ENCODE measurements at regions not wholly inside any gene's neighbourhood (a gene's known extent, or its start where the extent isn't known, plus 50 kb on each side); places are given as distances from the start of the nearest gene placed in this dataset.

GRCh38 chr4:153113061-153113837 lies 91.0 kb upstream of the TRIM2 start:
- TF ChIP-seq CTCF (IDR thresholded peaks at IDR 0.05) (no peak), CHD2 (IDR thresholded peaks at IDR 0.05; ENCODE audit: low read length, partially characterized antibody) (no peak), HOXA7 (CRISPR knock-in tag; IDR thresholded peaks at IDR 0.05) (no peak), EP300 (IDR thresholded peaks at IDR 0.05) (no peak), MAX (IDR thresholded peaks at IDR 0.05) (no peak), JUNB (IDR thresholded peaks at IDR 0.05) (no peak), RFX5 (IDR thresholded peaks at IDR 0.05) (no peak), REST (IDR thresholded peaks at IDR 0.05) (no peak), USF2 (IDR thresholded peaks at IDR 0.05) (no peak), JUN (IDR thresholded peaks at IDR 0.05) (no peak), KDM1A (IDR thresholded peaks at IDR 0.05; ENCODE audit: low read depth) (no peak), ZC3H11A (IDR thresholded peaks at IDR 0.05) (no peak), CHD4 (IDR thresholded peaks at IDR 0.05; ENCODE audit: borderline replicate concordance) (no peak), MAZ (IDR thresholded peaks at IDR 0.05; ENCODE audit: borderline replicate concordance, low read depth, low read length) (no peak)
